Central memory CD4-positive, alpha-beta T cell (primary cell): ENCODE measurements at regions not wholly inside any gene's neighbourhood (a gene's known extent, or its start where the extent isn't known, plus 50 kb on each side); places are given as distances from the start of the nearest gene placed in this dataset.
"Not testable (repeated sequence)": the region's sequence is repeated elsewhere in the genome, so short reads cannot be mapped to it uniquely, and the experiment has no call there.

ENCODE experiments used
- DNase-seq: peaks from one replicate; pipeline ENCODE4 v3.0.0; 2022

- DNase-seq: no peak
These were observed 431.9 kb upstream of the SULF2 start for GRCh38 chr20:48217190-48217589.

DNA sequence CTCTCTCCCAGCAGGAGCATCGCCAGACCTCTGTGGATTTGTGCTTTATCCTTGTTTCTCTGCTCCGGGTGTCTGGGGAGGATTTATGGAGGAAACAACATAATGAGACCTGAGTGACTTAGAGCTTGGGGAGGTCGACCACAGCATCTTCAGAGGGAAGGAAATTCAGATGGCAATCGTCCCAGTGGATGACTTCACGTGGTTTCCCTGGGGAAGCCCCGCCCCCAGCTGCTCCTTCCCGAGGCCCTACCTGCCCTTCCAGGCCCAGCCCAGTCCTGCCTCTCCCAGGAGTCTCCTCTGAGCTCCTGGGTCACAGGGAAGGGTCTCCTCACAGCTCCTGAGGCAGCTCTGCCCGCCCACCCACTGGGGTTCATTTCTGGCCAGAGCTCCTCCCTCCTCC is 430.3 kb upstream of the SULF2 start:
- DNase-seq: no peak

GRCh38 chr20:48214601-48215000 is 429.3 kb upstream of the SULF2 start:
- no peak for DNase-seq

DNA sequence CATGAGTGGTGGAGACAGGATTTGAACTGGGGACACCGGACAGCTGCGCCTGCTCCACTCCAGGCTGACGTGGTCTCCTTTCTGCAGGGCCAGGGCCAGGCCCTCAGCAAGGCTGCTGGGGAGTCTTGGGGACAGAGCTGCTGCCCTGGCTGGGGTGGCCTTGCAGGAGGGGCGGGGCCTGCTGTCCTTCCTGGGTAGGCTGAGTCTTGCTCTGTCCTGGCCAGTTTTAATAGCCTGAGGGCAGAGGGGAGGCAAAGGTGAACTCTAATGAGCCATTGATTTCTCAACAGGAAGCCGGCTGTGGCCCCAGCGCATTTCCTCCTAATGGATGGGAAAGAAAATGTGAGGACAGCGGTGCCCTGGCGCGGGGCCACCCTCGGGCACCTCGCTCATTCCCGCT is 428.4 kb upstream of the SULF2 start:
- not testable (repeated sequence) for DNase-seq

- no peak for DNase-seq
These were observed 427.7 kb upstream of the SULF2 start for GRCh38 chr20:48212806-48213509.

GRCh38 chr20:48211847-48212246 is 426.6 kb upstream of the SULF2 start:
- no peak for DNase-seq

- no peak for DNase-seq
These were observed 426.0 kb upstream of the SULF2 start for GRCh38 chr20:48211238-48211637.

DNA sequence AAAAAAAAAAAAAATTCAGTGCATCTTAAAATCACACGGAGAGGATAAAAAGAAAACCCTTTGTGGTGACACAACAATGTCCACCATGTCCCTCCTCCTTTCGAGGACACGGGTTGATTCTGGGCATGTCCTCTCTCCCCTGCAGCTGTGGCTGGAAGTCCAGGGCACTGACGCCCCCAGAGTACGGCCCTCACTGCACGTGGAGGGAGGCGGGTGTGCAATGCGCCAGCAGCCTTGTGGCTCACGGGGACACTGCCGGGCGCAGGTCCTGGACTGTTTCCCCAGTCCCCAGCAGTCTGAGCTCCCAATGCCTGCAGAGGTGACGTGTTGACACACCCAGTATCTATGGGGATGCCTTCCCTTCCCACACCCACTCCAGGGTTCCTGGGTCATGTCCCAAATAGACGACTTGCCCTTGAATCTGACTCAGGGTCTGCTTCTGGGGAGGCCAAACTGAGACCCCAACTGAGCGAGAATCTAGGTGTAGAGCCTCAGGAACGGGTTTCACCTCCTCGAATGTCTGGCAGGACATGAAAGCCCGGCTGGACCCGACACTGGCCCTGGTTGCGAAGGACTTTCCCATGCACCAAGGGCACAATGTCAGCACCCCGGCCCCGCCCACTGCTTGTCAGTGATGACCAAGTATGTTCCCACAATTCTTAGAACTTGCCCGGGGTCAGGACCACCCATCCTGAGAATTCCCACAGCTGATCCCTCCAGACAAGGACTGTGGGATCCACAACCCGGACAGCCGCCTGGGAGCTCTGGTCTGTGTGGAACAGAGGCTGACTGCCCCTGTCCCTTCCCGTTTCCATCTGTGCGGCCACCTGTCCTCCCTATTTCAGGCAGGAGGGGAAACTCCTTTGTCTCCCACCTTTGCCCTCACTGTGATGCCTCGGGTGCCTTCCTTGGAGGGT is 425.1 kb upstream of the SULF2 start:
- DNase-seq: no peak

DNA sequence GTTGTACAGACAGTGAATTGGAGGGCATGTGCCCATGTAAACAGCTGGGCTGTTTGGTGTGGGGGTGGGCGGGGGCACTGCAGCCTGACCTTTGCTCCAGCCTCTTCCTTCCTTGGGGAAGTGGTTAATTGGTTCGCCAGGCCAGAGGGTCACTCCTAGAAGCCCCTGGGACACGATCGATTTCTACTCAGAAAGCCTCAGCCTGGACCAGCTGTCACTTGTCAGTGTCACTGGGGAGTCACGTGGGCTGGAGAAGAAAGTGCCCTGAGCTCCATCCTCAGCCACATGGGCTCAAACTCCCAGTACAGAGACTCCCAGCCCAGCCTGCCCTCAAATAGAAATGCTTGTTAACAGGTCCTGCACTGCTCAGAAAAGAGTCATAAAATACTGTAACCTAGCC is 423.8 kb upstream of the SULF2 start:
- no peak for DNase-seq

DNA sequence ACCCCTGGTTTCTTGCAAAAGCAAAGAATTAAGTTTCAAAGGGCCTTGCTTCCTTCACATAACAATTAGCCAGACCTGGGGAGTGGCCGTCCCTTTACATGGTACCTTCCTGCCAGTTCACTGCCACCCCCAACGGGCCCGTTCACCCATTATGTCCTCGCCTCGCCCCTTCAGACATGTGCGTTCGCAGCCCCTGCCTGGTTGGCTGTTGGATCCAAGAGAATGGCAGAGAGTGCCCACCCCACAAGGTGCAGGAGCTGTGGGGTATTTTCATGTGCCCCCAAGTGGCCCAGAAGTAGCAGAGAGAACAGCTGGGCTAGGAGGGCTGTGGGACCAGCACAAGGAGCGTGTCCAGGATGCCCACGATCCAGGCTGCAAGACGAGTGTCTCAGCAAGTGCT is 422.9 kb upstream of the SULF2 start:
- DNase-seq: no peak

GRCh38 chr20:48207505-48207904 is 422.2 kb upstream of the SULF2 start:
- no peak for DNase-seq

DNA sequence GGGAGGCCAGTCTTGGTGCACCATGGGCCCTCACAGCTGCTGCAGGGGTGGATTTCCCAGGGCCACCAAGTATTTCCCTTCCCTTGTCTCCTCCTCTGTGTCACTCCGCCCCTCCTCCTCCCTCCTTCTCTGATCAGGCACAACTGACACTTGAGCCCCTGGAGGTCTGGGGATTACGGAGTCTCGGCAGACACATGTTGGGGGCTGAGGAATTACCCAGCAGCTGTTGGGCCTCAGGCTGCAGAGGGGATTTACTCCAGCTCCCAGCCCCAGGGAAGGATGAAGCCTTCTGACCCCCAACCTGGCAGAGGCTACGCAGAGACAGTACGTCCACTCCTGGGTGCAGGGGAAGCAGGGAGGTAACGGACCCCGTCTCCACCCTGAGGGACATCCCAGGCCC is 420.5 kb upstream of the SULF2 start:
- DNase-seq: no peak

GRCh38 chr20:48205281-48205782 is 420.1 kb upstream of the SULF2 start:
- DNase-seq: no peak

GRCh38 chr20:48204499-48204898 is 419.2 kb upstream of the SULF2 start:
- no peak for DNase-seq

- DNase-seq: no peak
These were observed 418.0 kb upstream of the SULF2 start for GRCh38 chr20:48203252-48203651.

- DNase-seq: no peak
These were observed 417.2 kb upstream of the SULF2 start for GRCh38 chr20:48202334-48203113.

DNA sequence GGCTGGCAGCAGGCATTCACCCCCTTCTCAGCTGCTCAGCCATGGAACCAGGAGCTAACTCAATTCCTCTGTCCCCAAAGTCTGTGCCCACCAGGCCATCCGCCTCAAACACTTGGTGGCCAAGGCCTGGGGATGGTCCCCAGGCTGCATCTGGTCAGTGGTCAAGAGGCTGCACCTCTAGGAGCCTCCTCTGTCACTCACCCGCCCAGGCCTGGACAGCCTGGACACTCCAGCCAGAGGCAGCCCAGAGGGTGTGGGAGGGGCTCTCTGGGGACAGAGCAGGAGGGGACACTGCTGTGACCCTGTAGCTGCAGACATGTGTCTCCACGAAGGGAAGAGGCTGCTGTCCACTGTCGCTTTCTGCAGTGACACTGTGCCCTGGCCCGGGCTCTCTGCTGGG is 416.6 kb upstream of the SULF2 start:
- no peak for DNase-seq

- no peak for DNase-seq
These were observed 415.9 kb upstream of the SULF2 start for GRCh38 chr20:48201188-48201587.

DNA sequence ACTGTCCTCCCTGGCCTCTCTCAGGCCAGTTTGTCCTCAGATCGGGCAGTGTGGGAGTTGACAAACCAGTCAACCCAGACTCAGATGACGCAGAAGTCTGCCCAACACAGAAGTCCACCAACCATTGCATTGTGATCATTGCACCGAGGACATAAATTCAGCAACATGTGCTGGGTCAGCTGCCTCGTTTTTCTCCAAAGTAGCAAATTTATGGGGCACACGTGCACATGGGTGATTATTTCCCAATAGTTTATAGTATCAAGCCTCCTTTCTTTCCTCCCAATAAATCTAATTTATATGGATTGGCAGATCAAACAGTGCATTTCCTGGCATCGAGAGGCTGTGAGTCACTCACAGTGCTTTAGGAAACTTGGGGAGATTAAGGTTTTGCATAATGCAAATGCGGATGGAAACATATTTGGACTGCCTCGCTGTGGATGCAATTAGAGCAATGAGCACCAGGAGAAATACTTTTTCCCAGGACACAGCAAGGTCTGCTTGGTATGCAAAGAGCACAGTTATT is 413.7 kb upstream of the SULF2 start:
- DNase-seq: no peak

- DNase-seq: no peak
These were observed 411.8 kb upstream of the SULF2 start for GRCh38 chr20:48197066-48197465.

DNA sequence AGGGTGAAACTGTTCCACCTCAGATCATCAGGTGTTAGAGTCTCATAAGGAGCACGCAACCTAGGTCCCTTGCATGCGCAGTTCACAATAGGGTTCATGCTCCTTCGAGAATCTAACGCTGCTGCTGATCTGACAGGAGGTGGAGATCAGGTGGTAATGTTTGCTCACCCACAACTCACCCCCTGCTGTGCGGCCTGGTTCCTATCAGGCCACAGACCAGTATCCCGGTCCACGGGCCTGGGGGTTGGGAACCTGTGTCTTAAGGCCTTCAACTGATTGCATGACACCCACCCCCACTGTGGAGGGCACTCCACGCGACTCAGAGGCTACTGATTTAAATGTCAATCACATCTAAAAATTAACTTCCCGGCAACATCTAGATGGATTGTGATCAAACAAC is 411.2 kb upstream of the SULF2 start:
- no peak for DNase-seq

GRCh38 chr20:48196001-48196400 is 410.7 kb upstream of the SULF2 start:
- DNase-seq: no peak
